NT2/D1 (cell line): ENCODE measurements at regions not wholly inside any gene's neighbourhood (a gene's known extent, or its start where the extent isn't known, plus 50 kb on each side); places are given as distances from the start of the nearest gene placed in this dataset.

Experiments
- DNase-seq: peaks from one replicate; pipeline ENCODE4 v3.0.0-alpha.2; 2011; ENCODE audit warnings: low read depth, low spot score
- H3K27me3 ChIP-seq: 2 replicates; pipeline ENCODE4 v1.6.0; 2011; ENCODE audit warnings: mild to moderate bottlenecking; ENCODE audit not compliant: insufficient read length, insufficient read depth
- H3K36me3 ChIP-seq: 2 replicates; pipeline ENCODE4 v1.6.1; 2011; ENCODE audit warnings: mild to moderate bottlenecking, low read length, mixed read lengths; ENCODE audit not compliant: insufficient read depth, insufficient read length
- H3K4me1 ChIP-seq: 2 replicates; pipeline ENCODE4 v1.5.1; 2011; ENCODE audit not compliant: insufficient read depth, insufficient read length
- H3K4me3 ChIP-seq: 2 replicates; pipeline ENCODE4 v1.5.1; 2011; ENCODE audit warnings: low read depth; ENCODE audit not compliant: insufficient read length
- H3K9ac ChIP-seq: 2 replicates; pipeline ENCODE4 v1.6.0; 2011; ENCODE audit warnings: low read depth; ENCODE audit not compliant: insufficient read length
- H3K9me3 ChIP-seq: 2 replicates; pipeline ENCODE4 v1.5.1; 2011; ENCODE audit warnings: mild to moderate bottlenecking, low read length; ENCODE audit not compliant: insufficient read depth
- SUZ12 ChIP-seq: IDR thresholded peaks from 2 replicates; pipeline ENCODE4 v1.6.1; 2011; ENCODE audit not compliant: insufficient read length, insufficient read depth; ENCODE audit errors: extremely low read depth
- YY1 ChIP-seq: IDR thresholded peaks from 2 replicates; pipeline ENCODE4 v1.6.1; 2011; ENCODE audit not compliant: insufficient read length, insufficient read depth
- ZNF274 ChIP-seq: IDR thresholded peaks from 2 replicates; pipeline ENCODE4 v1.6.1; 2011; ENCODE audit warnings: mild to moderate bottlenecking, low read depth, low read length

GRCh38 chr19:30729451-30729850 lies 357.3 kb downstream of the ZNF536 start:
- Histone ChIP-seq H3K27me3 (no peaks in the 10 kb centered on the region), H3K9me3 (no peaks in the 10 kb centered on the region), H3K4me3 (no peak overlapping the region), H3K36me3 (no peaks in the 10 kb centered on the region), H3K9ac (no peak overlapping the region), H3K4me1 (no peaks in the 10 kb centered on the region)
- no peak for DNase-seq
- no peak for TF ChIP-seq YY1
- no peak for TF ChIP-seq ZNF274
- no peak for TF ChIP-seq SUZ12

- Histone ChIP-seq H3K27me3 (peaks cover 13% of the 10 kb centered on the region), H3K9me3 (no peaks in the 10 kb centered on the region), H3K9ac (no peak overlapping the region), H3K4me3 (no peak overlapping the region), H3K4me1 (peaks cover 2% of the 10 kb centered on the region), H3K36me3 (no peaks in the 10 kb centered on the region)
- TF ChIP-seq YY1 (no peak), SUZ12 (no peak), ZNF274 (no peak)
- no peak for DNase-seq
These were observed 350.6 kb downstream of the ZNF536 start for GRCh38 chr19:30722761-30723160.

- H3K9me3 ChIP-seq: no peaks in the 10 kb centered on the region
- DNase-seq: no peak
- H3K27me3 ChIP-seq: peaks cover 13% of the 10 kb centered on the region
- H3K36me3 ChIP-seq: no peaks in the 10 kb centered on the region
- peaks cover 2% of the 10 kb centered on the region for H3K4me1 ChIP-seq
- TF ChIP-seq ZNF274 (no peak), YY1 (no peak), SUZ12 (no peak)
- H3K9ac ChIP-seq: no peak overlapping the region
- no peak overlapping the region for H3K4me3 ChIP-seq
These were observed 350.0 kb downstream of the ZNF536 start for GRCh38 chr19:30722186-30722585.

- no peak for DNase-seq
- Histone ChIP-seq H3K4me1 (peaks cover 2% of the 10 kb centered on the region), H3K36me3 (no peaks in the 10 kb centered on the region), H3K27me3 (peaks cover 13% of the 10 kb centered on the region), H3K9me3 (no peaks in the 10 kb centered on the region), H3K4me3 (peak overlapping the region; percentile 50), H3K9ac (peak overlapping the region; percentile 76)
- no peak for TF ChIP-seq YY1
- no peak for TF ChIP-seq SUZ12
- TF ChIP-seq ZNF274: no peak
These were observed 347.8 kb downstream of the ZNF536 start for GRCh38 chr19:30719999-30720345.

- Histone ChIP-seq H3K36me3 (no peaks in the 10 kb centered on the region), H3K4me3 (peak overlapping the region; percentile 50), H3K4me1 (peaks cover 2% of the 10 kb centered on the region), H3K9me3 (no peaks in the 10 kb centered on the region), H3K9ac (peak overlapping the region; percentile 76), H3K27me3 (peaks cover 13% of the 10 kb centered on the region)
- DNase-seq: no peak
- TF ChIP-seq SUZ12 (no peak), YY1 (no peak), ZNF274 (no peak)
These were observed 347.2 kb downstream of the ZNF536 start for GRCh38 chr19:30719189-30719998.

- Histone ChIP-seq H3K36me3 (no peaks in the 10 kb centered on the region), H3K9ac (no peak overlapping the region), H3K27me3 (peaks cover 13% of the 10 kb centered on the region), H3K4me3 (no peak overlapping the region), H3K4me1 (peaks cover 2% of the 10 kb centered on the region), H3K9me3 (no peaks in the 10 kb centered on the region)
- no peak for DNase-seq
- TF ChIP-seq YY1 (no peak), ZNF274 (no peak), SUZ12 (no peak)
These were observed 346.5 kb downstream of the ZNF536 start for GRCh38 chr19:30718707-30719106.

- no peak for DNase-seq
- H3K9me3 ChIP-seq: no peaks in the 10 kb centered on the region
- H3K4me3 ChIP-seq: no peak overlapping the region
- peaks cover 2% of the 10 kb centered on the region for H3K4me1 ChIP-seq
- TF ChIP-seq ZNF274 (no peak), SUZ12 (no peak)
- peaks cover 13% of the 10 kb centered on the region for H3K27me3 ChIP-seq
- H3K36me3 ChIP-seq: no peaks in the 10 kb centered on the region
- H3K9ac ChIP-seq: no peak overlapping the region
These were observed 345.8 kb downstream of the ZNF536 start for GRCh38 chr19:30718014-30718413.
